Mesendoderm (in vitro differentiated cells): ENCODE measurements at regions not wholly inside any gene's neighbourhood (a gene's known extent, or its start where the extent isn't known, plus 50 kb on each side); places are given as distances from the start of the nearest gene placed in this dataset.

Experiments
- DNase-seq: peaks from one replicate; pipeline ENCODE4 v3.0.0; 2013
- H2AK5ac ChIP-seq: 2 replicates; pipeline ENCODE4 v1.6.1; 2013; ENCODE audit warnings: low read length, inconsistent platforms
- H2BK120ac ChIP-seq: 2 replicates; pipeline ENCODE4 v1.6.1; 2013; ENCODE audit warnings: low read depth, mild to moderate bottlenecking, low read length, moderate library complexity, mixed read lengths
- H2BK15ac ChIP-seq: replicated peaks from 2 replicates; pipeline ENCODE4 v1.6.1; 2013; ENCODE audit warnings: low read depth, mild to moderate bottlenecking, moderate library complexity
- H2BK5ac ChIP-seq: 2 replicates; pipeline ENCODE4 v1.6.1; 2013; ENCODE audit warnings: low read length, inconsistent platforms
- H3K18ac ChIP-seq: 2 replicates; pipeline ENCODE4 v1.6.1; 2013; ENCODE audit warnings: mild to moderate bottlenecking, low read length, mixed read lengths
- H3K23ac ChIP-seq: one replicate; pipeline ENCODE4 v1.6.1; 2013; ENCODE audit warnings: low read length
- H3K27ac ChIP-seq: 2 replicates; pipeline ENCODE4 v1.5.1; 2013; ENCODE audit warnings: low read depth, mild to moderate bottlenecking, inconsistent platforms, low read length, moderate library complexity
- H3K27me3 ChIP-seq: 2 replicates; pipeline ENCODE4 v1.6.1; 2013; ENCODE audit warnings: low read length, control low read depth, mild to moderate bottlenecking, inconsistent platforms; ENCODE audit not compliant: insufficient read depth, poor library complexity
- H3K36me3 ChIP-seq: 2 replicates; pipeline ENCODE4 v1.6.1; 2013; ENCODE audit warnings: low read length, inconsistent platforms; ENCODE audit not compliant: control insufficient read depth, insufficient read depth
- H3K4ac ChIP-seq: one replicate; pipeline ENCODE4 v1.6.1; 2013; ENCODE audit warnings: low read depth, mild to moderate bottlenecking, low read length, moderate library complexity
- H3K4me1 ChIP-seq: 2 replicates; pipeline ENCODE4 v1.6.1; 2013; ENCODE audit warnings: low read depth, low read length, inconsistent platforms; ENCODE audit not compliant: control insufficient read depth
- H3K4me2 ChIP-seq: 2 replicates; pipeline ENCODE4 v1.6.1; 2013; ENCODE audit warnings: low read length
- H3K4me3 ChIP-seq: 2 replicates; pipeline ENCODE4 v1.5.1; 2013; ENCODE audit warnings: mild to moderate bottlenecking, low read length
- H3K56ac ChIP-seq: one replicate; pipeline ENCODE4 v1.6.1; 2013; ENCODE audit warnings: low read length
- H3K79me1 ChIP-seq: 2 replicates; pipeline ENCODE4 v1.6.1; 2013; ENCODE audit warnings: low read length, inconsistent platforms
- H3K79me2 ChIP-seq: 2 replicates; pipeline ENCODE4 v1.6.1; 2013; ENCODE audit warnings: mild to moderate bottlenecking, low read length; ENCODE audit not compliant: control insufficient read depth, insufficient read depth
- H3K9ac ChIP-seq: 2 replicates; pipeline ENCODE4 v1.6.1; 2013; ENCODE audit warnings: low read length, inconsistent platforms
- H4K5ac ChIP-seq: one replicate; pipeline ENCODE4 v1.6.1; 2013; ENCODE audit warnings: low read length
- H4K8ac ChIP-seq: one replicate; pipeline ENCODE4 v1.6.1; 2013; ENCODE audit warnings: low read depth, mild to moderate bottlenecking, control low read depth, low read length, moderate library complexity
- WGBS: extraction: QIAGEN DNeasy Blood & Tissue Kit; methylation state at CpG from one replicate; pipeline ENCODE4 v1.1.7; 2013; ENCODE audit warnings: low lambda C conversion rate, missing lambda C conversion rate; ENCODE audit not compliant: insufficient coverage; ENCODE audit errors: extremely low coverage; 5-methylcytosine and 5-hydroxymethylcytosine counted together

GRCh38 chr1:113215015-113215414 lies 142.0 kb downstream of the LRIG2 start:
- Histone ChIP-seq H3K79me2 (no peaks in the 10 kb centered on the region), H3K27ac (no peak overlapping the region), H3K4ac (no peak overlapping the region), H3K56ac (no peak overlapping the region), H4K5ac (no peak overlapping the region), H3K4me2 (no peak overlapping the region), H3K79me1 (no peaks in the 10 kb centered on the region), H3K9ac (no peak overlapping the region), H2AK5ac (no peak overlapping the region), H3K4me3 (no peak overlapping the region), H3K36me3 (no peaks in the 10 kb centered on the region), H3K27me3 (no peaks in the 10 kb centered on the region), H2BK5ac (no peak overlapping the region), H2BK120ac (no peak overlapping the region), H3K18ac (no peak overlapping the region), H4K8ac (no peak overlapping the region), H3K23ac (no peak overlapping the region), H3K4me1 (peaks cover 33% of the 10 kb centered on the region), H2BK15ac (no peak overlapping the region)
- DNase-seq, result no peak
- WGBS, result no CpG with 5 or more reads among the region's 3 CpGs

- H3K79me1 ChIP-seq, result no peaks in the 10 kb centered on the region
- no peak overlapping the region for H3K4me2 ChIP-seq
- peak overlapping the region; percentile 21 for H3K27ac ChIP-seq
- H3K9ac ChIP-seq, result peak overlapping the region; percentile 36
- H3K27me3 ChIP-seq, result no peaks in the 10 kb centered on the region
- peak overlapping the region; percentile 87 for H3K56ac ChIP-seq
- peak overlapping the region; percentile 3 for H3K18ac ChIP-seq
- H3K36me3 ChIP-seq, result no peaks in the 10 kb centered on the region
- H2BK120ac ChIP-seq, result peak overlapping the region; percentile 1
- no peak overlapping the region for H3K4me3 ChIP-seq
- H3K79me2 ChIP-seq, result no peaks in the 10 kb centered on the region
- no peak overlapping the region for H2BK15ac ChIP-seq
- peak overlapping the region; percentile 11 for H3K23ac ChIP-seq
- no peak overlapping the region for H2AK5ac ChIP-seq
- peak overlapping the region; percentile 27 for H4K5ac ChIP-seq
- DNase-seq, result no peak
- peak overlapping the region; percentile 63 for H3K4ac ChIP-seq
- peak overlapping the region; percentile 99 for H2BK5ac ChIP-seq
- H4K8ac ChIP-seq, result no peak overlapping the region
- peaks cover 22% of the 10 kb centered on the region for H3K4me1 ChIP-seq
- WGBS, result no CpG with 5 or more reads among the region's 3 CpGs
Measured at GRCh38 chr1:113216664-113217063, 143.7 kb downstream of the LRIG2 start.

- H3K36me3 ChIP-seq, result no peaks in the 10 kb centered on the region
- no peaks in the 10 kb centered on the region for H3K79me1 ChIP-seq
- H3K27ac ChIP-seq, result peak overlapping the region; percentile 99
- no peak overlapping the region for H3K4me2 ChIP-seq
- H4K8ac ChIP-seq, result no peak overlapping the region
- peak overlapping the region; percentile 100 for H2BK5ac ChIP-seq
- peak overlapping the region; percentile 7 for H4K5ac ChIP-seq
- H2BK15ac ChIP-seq, result no peak overlapping the region
- H3K79me2 ChIP-seq, result no peaks in the 10 kb centered on the region
- peak; percentile 95 for DNase-seq
- peaks cover 19% of the 10 kb centered on the region for H3K4me1 ChIP-seq
- H3K4me3 ChIP-seq, result no peak overlapping the region
- no CpG with 5 or more reads among the region's 7 CpGs for WGBS
- H2BK120ac ChIP-seq, result no peak overlapping the region
- H3K4ac ChIP-seq, result no peak overlapping the region
- no peaks in the 10 kb centered on the region for H3K27me3 ChIP-seq
- peak overlapping the region; percentile 92 for H3K18ac ChIP-seq
- no peak overlapping the region for H3K23ac ChIP-seq
- H3K56ac ChIP-seq, result peak overlapping the region; percentile 85
- H2AK5ac ChIP-seq, result no peak overlapping the region
- peak overlapping the region; percentile 32 for H3K9ac ChIP-seq
Measured at GRCh38 chr1:113217447-113218208, 144.6 kb downstream of the LRIG2 start.

GRCh38 chr1:113219377-113219776 lies 146.4 kb downstream of the LRIG2 start:
- Histone ChIP-seq H3K9ac (peak overlapping the region; percentile 48), H3K27ac (peak overlapping the region; percentile 33), H2BK120ac (no peak overlapping the region), H3K4me2 (no peak overlapping the region), H3K79me1 (no peaks in the 10 kb centered on the region), H2BK5ac (peak overlapping the region; percentile 100), H3K79me2 (no peaks in the 10 kb centered on the region), H3K27me3 (no peaks in the 10 kb centered on the region), H3K4me3 (no peak overlapping the region), H3K4ac (peak overlapping the region; percentile 97), H4K5ac (no peak overlapping the region), H3K56ac (peak overlapping the region; percentile 91), H2BK15ac (no peak overlapping the region), H4K8ac (no peak overlapping the region), H2AK5ac (peak overlapping the region; percentile 92), H3K36me3 (no peaks in the 10 kb centered on the region), H3K4me1 (peaks cover 19% of the 10 kb centered on the region), H3K23ac (no peak overlapping the region), H3K18ac (peak overlapping the region; percentile 46)
- WGBS, result no CpG with 5 or more reads among the region's 2 CpGs
- peak; percentile 69 for DNase-seq

- no peak overlapping the region for H4K8ac ChIP-seq
- DNase-seq, result no peak
- no peak overlapping the region for H3K4me3 ChIP-seq
- H3K27ac ChIP-seq, result no peak overlapping the region
- peak overlapping the region; percentile 89 for H2BK5ac ChIP-seq
- WGBS, result no CpG with 5 or more reads among the region's 5 CpGs
- peak overlapping the region; percentile 86 for H2BK120ac ChIP-seq
- H3K4me2 ChIP-seq, result no peak overlapping the region
- H3K27me3 ChIP-seq, result no peaks in the 10 kb centered on the region
- H2BK15ac ChIP-seq, result no peak overlapping the region
- H3K18ac ChIP-seq, result peak overlapping the region; percentile 89
- H3K23ac ChIP-seq, result no peak overlapping the region
- no peaks in the 10 kb centered on the region for H3K79me2 ChIP-seq
- H2AK5ac ChIP-seq, result peak overlapping the region; percentile 80
- H3K56ac ChIP-seq, result peak overlapping the region; percentile 85
- H3K79me1 ChIP-seq, result no peaks in the 10 kb centered on the region
- no peak overlapping the region for H4K5ac ChIP-seq
- peaks cover 19% of the 10 kb centered on the region for H3K4me1 ChIP-seq
- peak overlapping the region; percentile 60 for H3K4ac ChIP-seq
- peak overlapping the region; percentile 30 for H3K9ac ChIP-seq
- no peaks in the 10 kb centered on the region for H3K36me3 ChIP-seq
Measured at GRCh38 chr1:113219828-113220227, 146.8 kb downstream of the LRIG2 start.
